Left lung (tissue), 4 donors: ENCODE measurements at regions not wholly inside any gene's neighbourhood (a gene's known extent, or its start where the extent isn't known, plus 50 kb on each side); places are given as distances from the start of the nearest gene placed in this dataset.

Experiments used
- ATAC-seq: fragments of 200-7000 bp; cut with Tn5 transposase; one replicate; pipeline ENCODE4 v1.9.1; 2020; ENCODE audit warnings: moderate library complexity
- DNase-seq, 4 donors: peaks; one replicate each; pipeline ENCODE4 v3.0.0-alpha.2; 2013 to 2020
- H3K27ac ChIP-seq, 2 donors: fragments of 200-600 bp; sonication (generic) in 1 of 2; one replicate each; pipeline versions ENCODE4 v1.5.0 to v1.8.0; 2020 to 2021
- H3K27me3 ChIP-seq, 2 donors: fragments of 200-600 bp; sonication (generic) in 1 of 2; one replicate each; pipeline versions ENCODE4 v1.5.0 to v1.8.0; 2020 to 2021
- H3K36me3 ChIP-seq, 2 donors: fragments of 200-600 bp; sonication (generic) in 1 of 2; one replicate each; pipeline versions ENCODE4 v1.5.0 to v1.8.0; 2020 to 2021
- H3K4me1 ChIP-seq, 2 donors: fragments of 200-600 bp; one replicate each; pipeline ENCODE4 v1.8.0; 2021
- H3K4me3 ChIP-seq, 2 donors: fragments of 200-600 bp; sonication (generic) in 1 of 2; one replicate each; pipeline versions ENCODE4 v1.5.0 to v1.8.0; 2020 to 2021; ENCODE audit warnings: mild to moderate bottlenecking in 1 of 2
- H3K9me3 ChIP-seq, 2 donors: fragments of 200-600 bp; sonication (generic) in 1 of 2; one replicate each; pipeline versions ENCODE4 v1.5.0 to v1.8.0; 2020 to 2021
- intact Hi-C, 2 donors: fragments of 100-400 bp; cut with DNase I; formaldehyde crosslinking; loops; one replicate each; pipeline versions ENCODE4 v1.11.2 to v1.14.2; 2022
- TF ChIP-seq, protein P1 (sequence below), 2 donors: fragments of 200-600 bp; sonication (generic) in 1 of 2; IDR thresholded peaks; one replicate each; pipeline versions ENCODE4 v1.5.0 to v1.8.0; 2021; ENCODE audit warnings: antibody characterized with exemption in 2 of 2
- donor health status: DM: no; HTN: yes; CAD: no.
- donor health status: DM: no; HTN: no; CAD: no.

DNA sequence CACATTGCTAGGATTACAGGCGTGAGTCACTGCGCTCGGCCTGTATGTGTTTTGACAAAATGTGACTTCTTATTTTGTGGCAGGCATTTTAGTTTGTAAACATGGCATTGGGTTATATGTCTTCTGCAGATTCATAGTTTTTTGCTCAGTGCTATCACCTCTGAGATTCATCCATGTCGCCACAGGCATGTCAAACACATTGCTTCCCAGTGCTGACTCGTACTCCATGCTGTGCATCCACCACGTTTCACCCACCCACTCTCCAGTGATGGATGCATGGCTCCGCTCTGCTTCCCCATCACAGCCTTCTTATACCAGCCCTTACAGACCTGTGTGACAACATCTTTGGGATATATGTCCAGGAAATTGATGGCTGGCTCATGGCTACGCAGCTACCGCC lies 158.8 kb downstream of the GAS1 start:
- H3K4me3 ChIP-seq, result no peak overlapping the region
- TF ChIP-seq, protein P1, sequence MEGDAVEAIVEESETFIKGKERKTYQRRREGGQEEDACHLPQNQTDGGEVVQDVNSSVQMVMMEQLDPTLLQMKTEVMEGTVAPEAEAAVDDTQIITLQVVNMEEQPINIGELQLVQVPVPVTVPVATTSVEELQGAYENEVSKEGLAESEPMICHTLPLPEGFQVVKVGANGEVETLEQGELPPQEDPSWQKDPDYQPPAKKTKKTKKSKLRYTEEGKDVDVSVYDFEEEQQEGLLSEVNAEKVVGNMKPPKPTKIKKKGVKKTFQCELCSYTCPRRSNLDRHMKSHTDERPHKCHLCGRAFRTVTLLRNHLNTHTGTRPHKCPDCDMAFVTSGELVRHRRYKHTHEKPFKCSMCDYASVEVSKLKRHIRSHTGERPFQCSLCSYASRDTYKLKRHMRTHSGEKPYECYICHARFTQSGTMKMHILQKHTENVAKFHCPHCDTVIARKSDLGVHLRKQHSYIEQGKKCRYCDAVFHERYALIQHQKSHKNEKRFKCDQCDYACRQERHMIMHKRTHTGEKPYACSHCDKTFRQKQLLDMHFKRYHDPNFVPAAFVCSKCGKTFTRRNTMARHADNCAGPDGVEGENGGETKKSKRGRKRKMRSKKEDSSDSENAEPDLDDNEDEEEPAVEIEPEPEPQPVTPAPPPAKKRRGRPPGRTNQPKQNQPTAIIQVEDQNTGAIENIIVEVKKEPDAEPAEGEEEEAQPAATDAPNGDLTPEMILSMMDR (IDR thresholded peaks at IDR 0.05), result no peak
- no peaks in the 10 kb centered on the region for H3K4me1 ChIP-seq
- H3K27me3 ChIP-seq, result peaks cover 0 to 59% of the 10 kb centered on the region in 2 donors
- no peaks in the 10 kb centered on the region for H3K9me3 ChIP-seq
- DNase-seq (no peak), ATAC-seq (no peak)
- intact Hi-C loops, result no loop called here
- no peaks in the 10 kb centered on the region for H3K36me3 ChIP-seq
- H3K27ac ChIP-seq, result no peak overlapping the region

DNA sequence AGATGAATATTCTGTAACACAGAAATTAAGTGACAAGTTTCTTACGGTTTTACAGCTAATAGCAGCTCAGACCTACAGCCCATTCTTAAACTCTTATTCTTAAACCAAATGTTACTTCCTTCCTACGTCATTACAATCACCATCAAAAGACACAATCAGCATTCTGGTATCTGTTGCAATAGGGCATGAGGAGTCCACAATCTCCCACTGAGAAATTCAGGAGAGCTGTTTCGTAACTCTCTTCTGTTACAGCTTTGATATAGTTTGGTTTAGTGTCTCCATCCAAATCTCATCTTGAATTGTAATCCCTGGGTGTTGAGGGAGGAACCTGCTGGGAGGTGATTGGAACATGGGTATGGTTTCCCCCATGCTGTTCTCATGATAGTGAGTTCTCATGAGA lies 163.4 kb downstream of the GAS1 start:
- DNase-seq (peak in 2 of 4 donors; percentile 20 to 69), ATAC-seq (no peak)
- peaks cover 6 to 15% of the 10 kb centered on the region in 2 donors for H3K27me3 ChIP-seq
- no peak overlapping the region for H3K4me3 ChIP-seq
- H3K4me1 ChIP-seq, result no peaks in the 10 kb centered on the region
- TF ChIP-seq, protein P1 (IDR thresholded peaks at IDR 0.05), result no peak
- H3K27ac ChIP-seq, result no peak overlapping the region
- no peaks in the 10 kb centered on the region for H3K36me3 ChIP-seq
- intact Hi-C loops, result no loop called here
- no peaks in the 10 kb centered on the region for H3K9me3 ChIP-seq

DNA sequence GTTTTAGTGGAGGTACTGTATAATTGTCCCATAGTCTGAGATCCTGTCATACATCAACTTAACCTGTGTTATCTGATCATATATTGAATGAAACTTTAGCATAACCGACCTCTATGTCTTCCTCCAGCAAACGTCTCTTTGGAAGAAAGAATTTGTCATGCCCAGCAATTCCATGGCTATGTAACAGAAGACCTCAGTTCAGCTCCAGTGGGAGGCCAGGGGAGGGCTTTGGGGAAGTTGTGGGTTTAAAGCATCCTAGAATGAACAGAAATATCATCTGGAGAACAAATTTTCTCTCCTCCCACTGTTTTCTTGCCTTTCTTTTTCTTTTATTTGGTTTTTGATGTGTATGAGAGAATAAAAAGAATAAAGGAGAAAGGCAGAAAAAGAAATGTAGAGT lies 164.5 kb downstream of the GAS1 start:
- DNase-seq (no peak), ATAC-seq (no peak)
- intact Hi-C loops, result no loop called here
- TF ChIP-seq, protein P1 (IDR thresholded peaks at IDR 0.05), result no peak
- Histone ChIP-seq H3K9me3 (no peaks in the 10 kb centered on the region), H3K27me3 (peaks cover 4 to 6% of the 10 kb centered on the region in 2 donors), H3K27ac (no peak overlapping the region), H3K36me3 (no peaks in the 10 kb centered on the region), H3K4me3 (no peak overlapping the region), H3K4me1 (no peaks in the 10 kb centered on the region)

DNA sequence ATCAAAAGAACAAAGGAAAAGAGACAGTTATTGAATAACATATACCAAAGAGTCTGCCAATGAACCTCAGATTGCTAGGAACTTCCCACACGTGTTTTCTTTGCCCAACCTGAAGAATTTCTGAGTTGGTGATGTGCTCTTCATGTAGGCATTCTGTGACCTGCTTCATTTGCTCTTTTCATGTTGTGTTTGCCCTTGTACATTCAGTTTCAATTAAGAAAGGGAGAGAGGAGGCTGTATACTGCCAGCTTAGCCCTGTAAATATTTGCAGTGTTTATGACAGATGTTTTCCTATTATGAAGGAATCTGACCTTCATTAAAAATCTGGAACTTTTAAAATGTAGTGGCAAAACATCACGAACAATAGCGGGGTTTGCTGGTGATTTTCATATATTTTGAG lies 168.5 kb downstream of the GAS1 start:
- H3K4me1 ChIP-seq, result no peaks in the 10 kb centered on the region
- H3K27ac ChIP-seq, result no peak overlapping the region
- ATAC-seq, result no peak

DNA sequence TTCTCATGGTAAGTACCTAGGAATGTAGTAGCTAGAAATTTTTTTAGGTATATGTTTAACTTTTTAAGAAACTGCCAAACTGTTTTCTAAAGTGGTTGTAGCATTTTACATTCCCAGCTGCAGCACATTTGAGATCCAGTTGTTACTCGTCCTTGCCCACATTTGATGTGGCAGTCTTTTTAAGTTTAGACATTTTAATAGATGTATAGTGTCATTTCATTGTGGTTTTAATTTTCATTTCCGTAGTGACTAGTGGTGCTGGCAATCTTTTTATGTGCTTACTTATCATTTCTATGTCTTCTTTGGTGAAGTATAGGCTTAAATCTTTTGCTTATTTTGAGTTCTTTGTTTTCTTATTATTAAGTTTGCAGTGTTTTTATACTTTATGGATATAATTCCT lies 171.6 kb downstream of the GAS1 start:
- no peaks in the 10 kb centered on the region for H3K4me1 ChIP-seq
- TF ChIP-seq, protein P1 (IDR thresholded peaks at IDR 0.05), result no peak
- H3K36me3 ChIP-seq, result no peaks in the 10 kb centered on the region
- peaks cover 0 to 9% of the 10 kb centered on the region in 2 donors for H3K27me3 ChIP-seq
- no peak overlapping the region for H3K4me3 ChIP-seq
- DNase-seq (no peak), ATAC-seq (no peak)
- no peaks in the 10 kb centered on the region for H3K9me3 ChIP-seq
- intact Hi-C loops, result no loop called here
- no peak overlapping the region for H3K27ac ChIP-seq

More for the DNA sequence above, 168.5 kb downstream of the GAS1 start:
- no peaks in the 10 kb centered on the region for H3K9me3 ChIP-seq
- H3K4me3 ChIP-seq, result no peak overlapping the region
- DNase-seq, result no peak
- TF ChIP-seq, protein P1 (IDR thresholded peaks at IDR 0.05), result no peak
- intact Hi-C loops, result no loop called here
- H3K27me3 ChIP-seq, result peaks cover 1 to 6% of the 10 kb centered on the region in 2 donors
- no peaks in the 10 kb centered on the region for H3K36me3 ChIP-seq
